GM18502 (cell line): ENCODE measurements at regions not wholly inside any gene's neighbourhood (a gene's known extent, or its start where the extent isn't known, plus 50 kb on each side); places are given as distances from the start of the nearest gene placed in this dataset.
"Not testable (repeated sequence)": the region's sequence is repeated elsewhere in the genome, so short reads cannot be mapped to it uniquely, and the experiment has no call there.

Experiments
- ATAC-seq: cut with Tn5 transposase; IDR thresholded peaks from one replicate; pipeline ENCODE4 v1.9.1; 2021; ENCODE audit warnings: mild to moderate bottlenecking; ENCODE audit not compliant: unreplicated experiment, poor library complexity

GRCh38 chr15:26045516-26045915, 182.4 kb upstream of the ATP10A start:
- no peak for ATAC-seq

GRCh38 chr15:26043018-26043417, 179.9 kb upstream of the ATP10A start:
- no peak for ATAC-seq

- no peak for ATAC-seq
Measured at GRCh38 chr15:26038693-26039092, 175.6 kb upstream of the ATP10A start.

- ATAC-seq = no peak
Measured at GRCh38 chr15:26037369-26037768, 174.2 kb upstream of the ATP10A start.

GRCh38 chr15:26033493-26033892, 170.4 kb upstream of the ATP10A start:
- no peak for ATAC-seq

GRCh38 chr15:26032162-26032846, 169.2 kb upstream of the ATP10A start:
- no peak for ATAC-seq

- ATAC-seq = not testable (repeated sequence)
Measured at GRCh38 chr15:26029586-26029985, 166.5 kb upstream of the ATP10A start.

- no peak for ATAC-seq
Measured at GRCh38 chr15:26029146-26029545, 166.0 kb upstream of the ATP10A start.

GRCh38 chr15:26028086-26028740, 165.1 kb upstream of the ATP10A start:
- ATAC-seq = no peak

- ATAC-seq = not testable (repeated sequence)
Measured at GRCh38 chr15:26026671-26027070, 163.5 kb upstream of the ATP10A start.

GRCh38 chr15:26024241-26024640, 161.1 kb upstream of the ATP10A start:
- no peak for ATAC-seq

- no peak for ATAC-seq
Measured at GRCh38 chr15:26023691-26024090, 160.6 kb upstream of the ATP10A start.

GRCh38 chr15:26023231-26023630, 160.1 kb upstream of the ATP10A start:
- no peak for ATAC-seq

- no peak for ATAC-seq
Measured at GRCh38 chr15:26020871-26021270, 157.7 kb upstream of the ATP10A start.

GRCh38 chr15:26017665-26018064, 154.5 kb upstream of the ATP10A start:
- no peak for ATAC-seq

GRCh38 chr15:26015516-26016075, 152.5 kb upstream of the ATP10A start:
- ATAC-seq = no peak

- ATAC-seq = no peak
Measured at GRCh38 chr15:26013981-26014380, 150.9 kb upstream of the ATP10A start.

- ATAC-seq = no peak
Measured at GRCh38 chr15:26011916-26012315, 148.8 kb upstream of the ATP10A start.

- ATAC-seq = no peak
Measured at GRCh38 chr15:26007151-26007550, 144.0 kb upstream of the ATP10A start.

GRCh38 chr15:26001201-26001600, 138.1 kb upstream of the ATP10A start:
- no peak for ATAC-seq

- no peak for ATAC-seq
Measured at GRCh38 chr15:25993506-25993905, 130.4 kb upstream of the ATP10A start.

- ATAC-seq = no peak
Measured at GRCh38 chr15:25990220-25990619, 127.1 kb upstream of the ATP10A start.
